Brain microvascular endothelial cell (primary cell): ENCODE measurements at regions not wholly inside any gene's neighbourhood (a gene's known extent, or its start where the extent isn't known, plus 50 kb on each side); places are given as distances from the start of the nearest gene placed in this dataset.
"Not testable (repeated sequence)": the region's sequence is repeated elsewhere in the genome, so short reads cannot be mapped to it uniquely, and the experiment has no call there.

Experiments used
- DNase-seq: peaks from one replicate; pipeline ENCODE4 v3.0.0-alpha.2; 2020
- H3K27ac ChIP-seq: fragments of 250-450 bp; sonication (Bioruptor Pico); 2 replicates; pipeline ENCODE4 v1.5.1; 2020; ENCODE audit warnings: mild to moderate bottlenecking, moderate library complexity
- H3K27me3 ChIP-seq: fragments of 250-450 bp; sonication (Bioruptor Pico); replicated peaks from 2 replicates; pipeline ENCODE4 v1.5.1; 2020; ENCODE audit warnings: mild to moderate bottlenecking
- H3K36me3 ChIP-seq: fragments of 250-450 bp; sonication (Bioruptor Pico); replicated peaks from 2 replicates; pipeline ENCODE4 v1.5.1; 2020; ENCODE audit warnings: mild to moderate bottlenecking
- H3K4me3 ChIP-seq: 2 replicates; pipeline ENCODE4 v1.5.1; 2011; ENCODE audit warnings: low read depth, mild to moderate bottlenecking, control low read depth, low read length, moderate library complexity
- in situ Hi-C: cut with HindIII; loops from 2 replicates; pipeline ENCODE4 v1.10.0; 2017; ENCODE audit warnings: low sequenced_read_pairs, low pct_ligation_motif_present
- TF ChIP-seq, protein P1 (sequence below): IDR thresholded peaks from 2 replicates; pipeline ENCODE4 v1.5.1; 2011; ENCODE audit warnings: low read depth, mild to moderate bottlenecking, moderate library complexity, low read length, control low read depth, inconsistent platforms; ENCODE audit errors: missing control alignments

- TF ChIP-seq, protein P1, sequence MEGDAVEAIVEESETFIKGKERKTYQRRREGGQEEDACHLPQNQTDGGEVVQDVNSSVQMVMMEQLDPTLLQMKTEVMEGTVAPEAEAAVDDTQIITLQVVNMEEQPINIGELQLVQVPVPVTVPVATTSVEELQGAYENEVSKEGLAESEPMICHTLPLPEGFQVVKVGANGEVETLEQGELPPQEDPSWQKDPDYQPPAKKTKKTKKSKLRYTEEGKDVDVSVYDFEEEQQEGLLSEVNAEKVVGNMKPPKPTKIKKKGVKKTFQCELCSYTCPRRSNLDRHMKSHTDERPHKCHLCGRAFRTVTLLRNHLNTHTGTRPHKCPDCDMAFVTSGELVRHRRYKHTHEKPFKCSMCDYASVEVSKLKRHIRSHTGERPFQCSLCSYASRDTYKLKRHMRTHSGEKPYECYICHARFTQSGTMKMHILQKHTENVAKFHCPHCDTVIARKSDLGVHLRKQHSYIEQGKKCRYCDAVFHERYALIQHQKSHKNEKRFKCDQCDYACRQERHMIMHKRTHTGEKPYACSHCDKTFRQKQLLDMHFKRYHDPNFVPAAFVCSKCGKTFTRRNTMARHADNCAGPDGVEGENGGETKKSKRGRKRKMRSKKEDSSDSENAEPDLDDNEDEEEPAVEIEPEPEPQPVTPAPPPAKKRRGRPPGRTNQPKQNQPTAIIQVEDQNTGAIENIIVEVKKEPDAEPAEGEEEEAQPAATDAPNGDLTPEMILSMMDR = no peak
- Histone ChIP-seq H3K27me3 (no peaks in the 10 kb centered on the region), H3K36me3 (no peaks in the 10 kb centered on the region), H3K4me3 (no peak overlapping the region), H3K27ac (no peak overlapping the region)
- in situ Hi-C loops = no loop called here
- DNase-seq = no peak
Observed at GRCh38 chr1:241447031-241447644, 72.4 kb downstream of the FH start.

- no peaks in the 10 kb centered on the region for H3K36me3 ChIP-seq
- TF ChIP-seq, protein P1 = no peak
- no peak for DNase-seq
- H3K27me3 ChIP-seq = no peaks in the 10 kb centered on the region
- in situ Hi-C loops = no loop called here
- H3K4me3 ChIP-seq = no peak overlapping the region
- H3K27ac ChIP-seq = no peak overlapping the region
Observed at GRCh38 chr1:241444836-241445235, 74.7 kb downstream of the FH start.

DNA sequence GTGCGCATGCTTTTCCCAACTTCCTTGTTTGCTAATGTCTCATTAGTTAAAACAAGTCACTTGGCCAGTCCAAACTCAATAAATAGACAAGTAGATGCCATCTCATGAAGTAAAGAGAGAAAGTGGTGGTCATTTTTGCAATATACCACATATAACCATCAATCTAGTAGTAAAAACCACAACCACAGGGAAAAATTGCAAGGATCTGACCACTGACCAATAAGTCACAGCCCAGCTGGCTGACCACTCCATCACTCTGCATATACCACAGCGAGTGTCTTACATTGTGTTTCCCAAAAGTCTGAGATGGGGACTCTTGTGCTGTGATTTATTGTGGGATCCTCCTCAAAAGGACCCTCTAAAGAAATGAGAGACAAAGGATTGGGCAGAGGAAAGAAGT lies 76.0 kb downstream of the FH start:
- H3K27ac ChIP-seq = no peak overlapping the region
- H3K27me3 ChIP-seq = no peaks in the 10 kb centered on the region
- TF ChIP-seq, protein P1 = no peak
- no peak for DNase-seq
- H3K36me3 ChIP-seq = no peaks in the 10 kb centered on the region
- in situ Hi-C loops = no loop called here
- H3K4me3 ChIP-seq = no peak overlapping the region

GRCh38 chr1:241442686-241443085 lies 76.9 kb downstream of the FH start:
- no peaks in the 10 kb centered on the region for H3K27me3 ChIP-seq
- H3K4me3 ChIP-seq = no peak overlapping the region
- H3K36me3 ChIP-seq = no peaks in the 10 kb centered on the region
- in situ Hi-C loops = no loop called here
- H3K27ac ChIP-seq = no peak overlapping the region
- DNase-seq = no peak
- TF ChIP-seq, protein P1 = no peak

GRCh38 chr1:241440904-241441303 lies 78.7 kb downstream of the FH start:
- in situ Hi-C loops = no loop called here
- Histone ChIP-seq H3K4me3 (no peak overlapping the region), H3K27me3 (no peaks in the 10 kb centered on the region), H3K27ac (no peak overlapping the region), H3K36me3 (no peaks in the 10 kb centered on the region)
- no peak for DNase-seq
- TF ChIP-seq, protein P1 = no peak

DNA sequence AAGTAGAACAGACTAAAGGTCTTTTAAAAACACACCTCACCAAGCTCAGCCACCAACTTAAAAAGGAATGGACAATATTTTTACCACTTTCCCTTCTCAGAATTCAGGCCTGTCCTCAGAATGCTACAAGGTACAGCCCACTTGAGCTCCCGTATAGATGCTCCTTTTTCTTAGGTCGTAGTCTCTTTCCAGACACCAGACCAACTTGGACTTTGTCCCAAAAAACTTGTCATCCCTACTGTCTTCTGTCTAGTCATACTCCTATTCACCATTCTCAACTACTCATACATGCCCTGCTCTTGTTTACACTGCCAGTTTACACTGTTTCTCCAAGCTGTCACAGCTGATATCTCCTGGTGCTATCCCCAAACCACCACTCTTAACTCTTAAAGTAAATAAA lies 80.9 kb downstream of the FH start:
- H3K27ac ChIP-seq, in situ Hi-C loops, H3K27me3 ChIP-seq, H3K4me3 ChIP-seq, H3K36me3 ChIP-seq, DNase-seq: not testable (repeated sequence)
